ENCODE measurements at regions not wholly inside any gene's neighbourhood (a gene's known extent, or its start where the extent isn't known, plus 50 kb on each side); places are given as distances from the start of the nearest gene placed in this dataset.

DNA sequence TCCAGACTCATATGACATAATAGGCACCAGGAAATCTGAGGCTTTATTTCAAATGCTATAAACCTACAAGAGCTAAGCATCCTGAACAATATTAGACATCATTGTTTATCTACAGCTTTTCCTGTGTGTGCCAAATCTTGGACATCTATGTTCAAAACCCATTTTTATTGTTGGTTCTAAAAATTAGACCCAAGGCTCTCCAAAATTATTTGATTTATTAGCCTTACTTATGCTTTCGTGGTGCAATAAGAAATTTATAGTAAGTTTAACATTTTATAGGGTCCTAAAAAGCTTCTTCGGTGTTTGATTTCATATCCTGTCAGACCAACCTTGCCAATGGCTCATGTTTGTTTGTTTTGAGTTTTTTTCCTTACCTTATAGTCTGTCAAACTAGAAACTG lies 1014.5 kb upstream of the MANEA start:
- TF ChIP-seq POLR2AphosphoS5 (IDR thresholded peaks at IDR 0.05) = no peak
- TF ChIP-seq, protein P1, sequence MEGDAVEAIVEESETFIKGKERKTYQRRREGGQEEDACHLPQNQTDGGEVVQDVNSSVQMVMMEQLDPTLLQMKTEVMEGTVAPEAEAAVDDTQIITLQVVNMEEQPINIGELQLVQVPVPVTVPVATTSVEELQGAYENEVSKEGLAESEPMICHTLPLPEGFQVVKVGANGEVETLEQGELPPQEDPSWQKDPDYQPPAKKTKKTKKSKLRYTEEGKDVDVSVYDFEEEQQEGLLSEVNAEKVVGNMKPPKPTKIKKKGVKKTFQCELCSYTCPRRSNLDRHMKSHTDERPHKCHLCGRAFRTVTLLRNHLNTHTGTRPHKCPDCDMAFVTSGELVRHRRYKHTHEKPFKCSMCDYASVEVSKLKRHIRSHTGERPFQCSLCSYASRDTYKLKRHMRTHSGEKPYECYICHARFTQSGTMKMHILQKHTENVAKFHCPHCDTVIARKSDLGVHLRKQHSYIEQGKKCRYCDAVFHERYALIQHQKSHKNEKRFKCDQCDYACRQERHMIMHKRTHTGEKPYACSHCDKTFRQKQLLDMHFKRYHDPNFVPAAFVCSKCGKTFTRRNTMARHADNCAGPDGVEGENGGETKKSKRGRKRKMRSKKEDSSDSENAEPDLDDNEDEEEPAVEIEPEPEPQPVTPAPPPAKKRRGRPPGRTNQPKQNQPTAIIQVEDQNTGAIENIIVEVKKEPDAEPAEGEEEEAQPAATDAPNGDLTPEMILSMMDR (IDR thresholded peaks at IDR 0.05 in 8 of 11, conservative IDR thresholded peaks at IDR 0.05 in 3 of 11) = no peak
